ENCODE measurements at regions not wholly inside any gene's neighbourhood (a gene's known extent, or its start where the extent isn't known, plus 50 kb on each side); places are given as distances from the start of the nearest gene placed in this dataset.

- TF ChIP-seq POLR2AphosphoS5 (IDR thresholded peaks at IDR 0.05; ENCODE audit: insufficient read depth in 1 of 2, low read depth in 1 of 2) (no peak), POLR2A (IDR thresholded peaks at IDR 0.05) (no peak), CTCF (IDR thresholded peaks at IDR 0.05) (no peak)
These were observed 228.5 kb upstream of the ADAMTS3 start for GRCh38 chr4:72797486-72797885.
